ENCODE measurements at regions not wholly inside any gene's neighbourhood (a gene's known extent, or its start where the extent isn't known, plus 50 kb on each side); places are given as distances from the start of the nearest gene placed in this dataset.
"Not testable (repeated sequence)": the region's sequence is repeated elsewhere in the genome, so short reads cannot be mapped to it uniquely, and the experiment has no call there.

- DNase-seq, result no peak
Measured at GRCh38 chr3:16055606-16056211, 118.8 kb upstream of the GALNT15 start.

GRCh38 chr3:16056217-16056616 is 118.3 kb upstream of the GALNT15 start:
- no peak for DNase-seq

GRCh38 chr3:16058521-16058920 is 116.0 kb upstream of the GALNT15 start:
- no peak for DNase-seq

GRCh38 chr3:16059081-16059537 is 115.4 kb upstream of the GALNT15 start:
- no peak for DNase-seq

- DNase-seq, result no peak
Measured at GRCh38 chr3:16059711-16060357, 114.6 kb upstream of the GALNT15 start.

- DNase-seq, result peak in 6 of 14 donors; percentile 16 to 53 (median 20)
Measured at GRCh38 chr3:16060358-16060852, 114.1 kb upstream of the GALNT15 start.

- peak in 4 of 14 donors; percentile 13 to 46 (median 21) for DNase-seq
Measured at GRCh38 chr3:16060945-16061344, 113.5 kb upstream of the GALNT15 start.

- peak in 1 of 14 donors; percentile 11 for DNase-seq
Measured at GRCh38 chr3:16061491-16061890, 113.0 kb upstream of the GALNT15 start.

GRCh38 chr3:16063603-16064002 is 110.9 kb upstream of the GALNT15 start:
- DNase-seq, result peak in 13 of 14 donors; percentile 10 to 89 (median 73)

GRCh38 chr3:16064642-16065414 is 109.7 kb upstream of the GALNT15 start:
- DNase-seq, result peak in 12 of 14 donors; percentile 7 to 88 (median 56)

GRCh38 chr3:16066545-16066944 is 107.9 kb upstream of the GALNT15 start:
- DNase-seq, result no peak

- DNase-seq, result no peak
Measured at GRCh38 chr3:16066975-16067374, 107.5 kb upstream of the GALNT15 start.

- no peak for DNase-seq
Measured at GRCh38 chr3:16067837-16068471, 106.5 kb upstream of the GALNT15 start.

GRCh38 chr3:16069149-16069922 is 105.1 kb upstream of the GALNT15 start:
- no peak for DNase-seq

- peak in 1 of 14 donors; percentile 5 for DNase-seq
Measured at GRCh38 chr3:16070707-16071106, 103.8 kb upstream of the GALNT15 start.

GRCh38 chr3:16071206-16071605 is 103.3 kb upstream of the GALNT15 start:
- no peak for DNase-seq

GRCh38 chr3:16072420-16073110 is 101.9 kb upstream of the GALNT15 start:
- DNase-seq, result no peak

- DNase-seq, result no peak
Measured at GRCh38 chr3:16073203-16073602, 101.3 kb upstream of the GALNT15 start.

- DNase-seq, result not testable (repeated sequence)
Measured at GRCh38 chr3:16073990-16074671, 100.3 kb upstream of the GALNT15 start.

GRCh38 chr3:16075647-16076046 is 98.8 kb upstream of the GALNT15 start:
- no peak for DNase-seq

- DNase-seq, result no peak
Measured at GRCh38 chr3:16076564-16076963, 97.9 kb upstream of the GALNT15 start.
